ENCODE measurements at regions not wholly inside any gene's neighbourhood (a gene's known extent, or its start where the extent isn't known, plus 50 kb on each side); places are given as distances from the start of the nearest gene placed in this dataset.

GRCh38 chr2:160976797-160977196 lies 183.4 kb upstream of the TANK start:
- no peak for DNase-seq

GRCh38 chr2:160977376-160977775 lies 182.9 kb upstream of the TANK start:
- no peak for DNase-seq

- no peak for DNase-seq
Observed at GRCh38 chr2:160977854-160978253, 182.4 kb upstream of the TANK start.

GRCh38 chr2:160984426-160985077 lies 175.7 kb upstream of the TANK start:
- DNase-seq: no peak

GRCh38 chr2:160989778-160990177 lies 170.4 kb upstream of the TANK start:
- DNase-seq: no peak

GRCh38 chr2:160993654-160994061 lies 166.6 kb upstream of the TANK start:
- peak; percentile 35 for DNase-seq

GRCh38 chr2:160994141-160995002 lies 165.9 kb upstream of the TANK start:
- peak; percentile 63 for DNase-seq

- DNase-seq: no peak
Observed at GRCh38 chr2:160996584-160996983, 163.6 kb upstream of the TANK start.

- no peak for DNase-seq
Observed at GRCh38 chr2:161004379-161004778, 155.8 kb upstream of the TANK start.

- no peak for DNase-seq
Observed at GRCh38 chr2:161005170-161005569, 155.1 kb upstream of the TANK start.

GRCh38 chr2:161008311-161008710 lies 151.9 kb upstream of the TANK start:
- no peak for DNase-seq

- no peak for DNase-seq
Observed at GRCh38 chr2:161010503-161011015, 149.7 kb upstream of the TANK start.

GRCh38 chr2:161017780-161018470 lies 142.3 kb upstream of the TANK start:
- DNase-seq: no peak

GRCh38 chr2:161019311-161019710 lies 140.9 kb upstream of the TANK start:
- no peak for DNase-seq

- no peak for DNase-seq
Observed at GRCh38 chr2:161020437-161020836, 139.8 kb upstream of the TANK start.

GRCh38 chr2:161028581-161028980 lies 131.6 kb upstream of the TANK start:
- no peak for DNase-seq

- no peak for DNase-seq
Observed at GRCh38 chr2:161029321-161029720, 130.9 kb upstream of the TANK start.

- DNase-seq: no peak
Observed at GRCh38 chr2:161030260-161031063, 129.8 kb upstream of the TANK start.

- DNase-seq: no peak
Observed at GRCh38 chr2:161031511-161031910, 128.7 kb upstream of the TANK start.

- DNase-seq: no peak
Observed at GRCh38 chr2:161032635-161033034, 127.6 kb upstream of the TANK start.

GRCh38 chr2:161033059-161033660 lies 127.1 kb upstream of the TANK start:
- DNase-seq: no peak

- no peak for DNase-seq
Observed at GRCh38 chr2:161036926-161037325, 123.3 kb upstream of the TANK start.

Measured in NCI-H1092 (cell line).